ENCODE measurements at regions not wholly inside any gene's neighbourhood (a gene's known extent, or its start where the extent isn't known, plus 50 kb on each side); places are given as distances from the start of the nearest gene placed in this dataset.

- TF ChIP-seq SIN3A (IDR thresholded peaks at IDR 0.05; ENCODE audit: borderline replicate concordance, insufficient read depth, low read length) (no peak), POLR2AphosphoS5 (IDR thresholded peaks at IDR 0.05; ENCODE audit: low read depth, low read length) (no peak), FOXP2 (optimal IDR thresholded peaks at IDR 0.05; ENCODE audit: borderline replicate concordance, extremely low read depth, extremely low read length, insufficient read depth) (no peak), TAF1 (IDR thresholded peaks at IDR 0.05; ENCODE audit: borderline replicate concordance, insufficient read depth, low read length) (no peak), REST (IDR thresholded peaks at IDR 0.05; ENCODE audit: insufficient read depth in 1 of 2, low read depth in 2 of 2, low read length in 2 of 2) (no peak)
Measured at GRCh38 chr5:104987074-104987473, 1424.5 kb upstream of the NUDT12 start.

- TF ChIP-seq POLR2AphosphoS5 (IDR thresholded peaks at IDR 0.05; ENCODE audit: low read depth, low read length) (no peak), TAF1 (IDR thresholded peaks at IDR 0.05; ENCODE audit: borderline replicate concordance, insufficient read depth, low read length) (no peak), SIN3A (IDR thresholded peaks at IDR 0.05; ENCODE audit: borderline replicate concordance, insufficient read depth, low read length) (no peak), FOXP2 (optimal IDR thresholded peaks at IDR 0.05; ENCODE audit: borderline replicate concordance, extremely low read depth, extremely low read length, insufficient read depth) (no peak), REST (IDR thresholded peaks at IDR 0.05; ENCODE audit: insufficient read depth in 1 of 2, low read depth in 2 of 2, low read length in 2 of 2) (no peak)
Measured at GRCh38 chr5:104977529-104977928, 1414.9 kb upstream of the NUDT12 start.

GRCh38 chr5:104967806-104968410 lies 1405.3 kb upstream of the NUDT12 start:
- no peak for TF ChIP-seq POLR2AphosphoS5 (IDR thresholded peaks at IDR 0.05; ENCODE audit: low read depth, low read length)
- no peak for TF ChIP-seq REST (IDR thresholded peaks at IDR 0.05; ENCODE audit: insufficient read depth in 1 of 2, low read depth in 2 of 2, low read length in 2 of 2)
- no peak for TF ChIP-seq TAF1 (IDR thresholded peaks at IDR 0.05; ENCODE audit: borderline replicate concordance, insufficient read depth, low read length)
- no peak for TF ChIP-seq SIN3A (IDR thresholded peaks at IDR 0.05; ENCODE audit: borderline replicate concordance, insufficient read depth, low read length)
- no peak for TF ChIP-seq FOXP2 (optimal IDR thresholded peaks at IDR 0.05; ENCODE audit: borderline replicate concordance, extremely low read depth, extremely low read length, insufficient read depth)

- TF ChIP-seq TAF1 (IDR thresholded peaks at IDR 0.05; ENCODE audit: borderline replicate concordance, insufficient read depth, low read length) (no peak), FOXP2 (optimal IDR thresholded peaks at IDR 0.05; ENCODE audit: borderline replicate concordance, extremely low read depth, extremely low read length, insufficient read depth) (no peak), SIN3A (IDR thresholded peaks at IDR 0.05; ENCODE audit: borderline replicate concordance, insufficient read depth, low read length) (no peak), POLR2AphosphoS5 (IDR thresholded peaks at IDR 0.05; ENCODE audit: low read depth, low read length) (no peak), REST (IDR thresholded peaks at IDR 0.05; ENCODE audit: insufficient read depth in 1 of 2, low read depth in 2 of 2, low read length in 2 of 2) (no peak)
Measured at GRCh38 chr5:104965006-104965405, 1402.4 kb upstream of the NUDT12 start.

Measured in PFSK-1 (cell line).